NB4 (cell line): ENCODE measurements at regions not wholly inside any gene's neighbourhood (a gene's known extent, or its start where the extent isn't known, plus 50 kb on each side); places are given as distances from the start of the nearest gene placed in this dataset.

Experiments used
- DNase-seq: peaks from one replicate; pipeline ENCODE4 v3.0.0; 2010; ENCODE audit warnings: low read depth
- H3K4me3 ChIP-seq: one replicate; pipeline ENCODE4 v1.5.1; 2011; ENCODE audit warnings: mild to moderate bottlenecking, low read depth, low read length, moderate library complexity
- MYC ChIP-seq: IDR thresholded peaks from 2 replicates; pipeline ENCODE4 v1.6.1; 2011; ENCODE audit warnings: low read depth, low read length
- POLR2A ChIP-seq: IDR thresholded peaks from 2 replicates; pipeline ENCODE4 v1.6.1; 2011; ENCODE audit warnings: mild to moderate bottlenecking; ENCODE audit not compliant: insufficient read length; ENCODE audit errors: extremely low read depth
- TF ChIP-seq, protein P1 (sequence below): IDR thresholded peaks from one replicate; pipeline ENCODE4 v1.5.1; 2012; ENCODE audit warnings: low read depth, low read length
- TF ChIP-seq, protein P2 (sequence below): IDR thresholded peaks from 2 replicates; pipeline ENCODE4 v1.6.1; 2011; ENCODE audit warnings: low read depth, low read length

DNA sequence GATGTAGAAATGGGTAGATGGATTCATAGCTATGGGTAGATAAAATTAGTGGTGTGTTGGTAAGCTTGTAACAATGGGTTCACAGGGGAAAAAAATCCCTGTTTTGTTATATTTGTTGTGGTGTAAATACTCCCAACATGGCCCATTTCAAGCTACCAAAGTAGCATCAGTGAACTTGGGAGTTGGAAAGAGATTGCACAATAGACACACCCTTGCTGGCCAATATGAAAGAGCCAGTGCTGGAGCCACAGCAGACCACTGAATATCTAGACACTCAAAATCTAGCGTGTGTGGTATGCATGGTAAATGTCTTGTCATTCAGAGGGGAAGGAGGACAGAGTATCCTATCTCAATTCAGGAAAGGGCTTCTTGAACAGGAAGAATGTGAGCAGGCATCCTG, 565.1 kb upstream of the SALL1 start:
- no peak overlapping the region for H3K4me3 ChIP-seq
- TF ChIP-seq, protein P1, sequence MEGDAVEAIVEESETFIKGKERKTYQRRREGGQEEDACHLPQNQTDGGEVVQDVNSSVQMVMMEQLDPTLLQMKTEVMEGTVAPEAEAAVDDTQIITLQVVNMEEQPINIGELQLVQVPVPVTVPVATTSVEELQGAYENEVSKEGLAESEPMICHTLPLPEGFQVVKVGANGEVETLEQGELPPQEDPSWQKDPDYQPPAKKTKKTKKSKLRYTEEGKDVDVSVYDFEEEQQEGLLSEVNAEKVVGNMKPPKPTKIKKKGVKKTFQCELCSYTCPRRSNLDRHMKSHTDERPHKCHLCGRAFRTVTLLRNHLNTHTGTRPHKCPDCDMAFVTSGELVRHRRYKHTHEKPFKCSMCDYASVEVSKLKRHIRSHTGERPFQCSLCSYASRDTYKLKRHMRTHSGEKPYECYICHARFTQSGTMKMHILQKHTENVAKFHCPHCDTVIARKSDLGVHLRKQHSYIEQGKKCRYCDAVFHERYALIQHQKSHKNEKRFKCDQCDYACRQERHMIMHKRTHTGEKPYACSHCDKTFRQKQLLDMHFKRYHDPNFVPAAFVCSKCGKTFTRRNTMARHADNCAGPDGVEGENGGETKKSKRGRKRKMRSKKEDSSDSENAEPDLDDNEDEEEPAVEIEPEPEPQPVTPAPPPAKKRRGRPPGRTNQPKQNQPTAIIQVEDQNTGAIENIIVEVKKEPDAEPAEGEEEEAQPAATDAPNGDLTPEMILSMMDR = no peak
- TF ChIP-seq POLR2A = no peak
- TF ChIP-seq, protein P2, sequence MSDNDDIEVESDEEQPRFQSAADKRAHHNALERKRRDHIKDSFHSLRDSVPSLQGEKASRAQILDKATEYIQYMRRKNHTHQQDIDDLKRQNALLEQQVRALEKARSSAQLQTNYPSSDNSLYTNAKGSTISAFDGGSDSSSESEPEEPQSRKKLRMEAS = no peak
- no peak for DNase-seq

GRCh38 chr16:51713502-51713901, 562.4 kb upstream of the SALL1 start:
- no peak for TF ChIP-seq MYC
- TF ChIP-seq, protein P2 = no peak
- TF ChIP-seq, protein P1 = no peak
- no peak for TF ChIP-seq POLR2A
- no peak overlapping the region for H3K4me3 ChIP-seq
- no peak for DNase-seq

- DNase-seq = no peak
- TF ChIP-seq POLR2A = no peak
- TF ChIP-seq, protein P2 = no peak
- no peak for TF ChIP-seq MYC
- TF ChIP-seq, protein P1 = no peak
- H3K4me3 ChIP-seq = no peak overlapping the region
These were observed 560.0 kb upstream of the SALL1 start for GRCh38 chr16:51710905-51711563.

GRCh38 chr16:51710186-51710585, 559.1 kb upstream of the SALL1 start:
- no peak overlapping the region for H3K4me3 ChIP-seq
- DNase-seq = no peak
- TF ChIP-seq, protein P1 = no peak
- TF ChIP-seq, protein P2 = no peak
- no peak for TF ChIP-seq POLR2A
- TF ChIP-seq MYC = no peak

DNA sequence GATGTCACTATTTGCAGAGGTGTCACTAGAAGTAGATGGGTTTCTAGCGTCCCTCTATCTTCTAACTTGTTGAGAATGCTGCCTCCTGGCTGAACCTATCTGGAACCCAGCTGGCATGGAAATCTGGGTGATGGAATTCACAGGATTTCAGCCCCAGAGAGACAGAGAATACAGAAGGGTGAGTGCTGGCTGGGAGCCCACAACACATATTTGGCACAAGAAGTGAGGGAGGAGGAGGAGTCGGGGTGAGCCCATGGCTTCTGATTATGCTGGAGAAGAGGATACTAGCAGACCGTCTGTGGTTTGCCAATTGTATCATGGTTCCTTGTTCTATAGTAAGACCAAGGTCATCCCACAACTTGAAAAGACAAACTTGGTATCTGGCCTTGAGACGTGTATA, 557.8 kb upstream of the SALL1 start:
- no peak overlapping the region for H3K4me3 ChIP-seq
- DNase-seq = no peak
- TF ChIP-seq, protein P1 = no peak
- no peak for TF ChIP-seq MYC
- no peak for TF ChIP-seq POLR2A
- TF ChIP-seq, protein P2 = no peak

GRCh38 chr16:51707666-51708065, 556.6 kb upstream of the SALL1 start:
- DNase-seq = no peak
- no peak overlapping the region for H3K4me3 ChIP-seq
- TF ChIP-seq, protein P2 = no peak
- TF ChIP-seq, protein P1 = no peak
- TF ChIP-seq POLR2A (no peak), MYC (no peak)
